Testis (tissue), 2 donors: ENCODE measurements at regions not wholly inside any gene's neighbourhood (a gene's known extent, or its start where the extent isn't known, plus 50 kb on each side); places are given as distances from the start of the nearest gene placed in this dataset.

Experiments
- DNase-seq: peaks from one replicate; pipeline ENCODE4 v3.0.0-alpha.2; 2019
- H3K27ac ChIP-seq, 2 donors: fragments of 200-600 bp; sonication (generic); one replicate each; pipeline ENCODE4 v1.5.1; 2019
- H3K27me3 ChIP-seq: fragments of 200-600 bp; sonication (generic); one replicate; pipeline ENCODE4 v1.5.1; 2019
- H3K36me3 ChIP-seq: fragments of 200-600 bp; sonication (generic); one replicate; pipeline ENCODE4 v1.5.1; 2017; ENCODE audit warnings: low read depth; ENCODE audit errors: missing control alignments
- H3K4me1 ChIP-seq: fragments of 200-600 bp; sonication (generic); one replicate; pipeline ENCODE4 v1.5.1; 2019
- H3K4me3 ChIP-seq, 2 donors: fragments of 200-600 bp; sonication (generic); one replicate each; pipeline ENCODE4 v1.5.1; 2017 to 2019
- H3K9me3 ChIP-seq: fragments of 200-600 bp; sonication (generic); one replicate; pipeline ENCODE4 v1.5.1; 2017
- CTCF ChIP-seq, 3 experiments: fragments of 450-650 bp in 2 of 3; fragments of 200-600 bp in 1 of 3; sonication (generic) in 1 of 3; IDR thresholded peaks; one replicate each; pipeline ENCODE4 v1.5.1; 2016 to 2019; ENCODE audit warnings: antibody characterized with exemption in 3 of 3, mild to moderate bottlenecking in 2 of 3, moderate library complexity in 1 of 3
- POLR2A ChIP-seq: fragments of 450-650 bp; IDR thresholded peaks from one replicate; pipeline ENCODE4 v1.6.1; 2017; ENCODE audit warnings: antibody characterized with exemption, mild to moderate bottlenecking, moderate library complexity
- WGBS, 2 donors: methylation state at CpG; one replicate each; pipeline ENCODE4 v1.1.5; 2018; 5-methylcytosine and 5-hydroxymethylcytosine counted together
- intact Hi-C: fragments of 100-400 bp; cut with DNase I; formaldehyde crosslinking; loops from one replicate; pipeline ENCODE4 v1.15.1; 2023; ENCODE audit warnings: low total_unique reads

DNA sequence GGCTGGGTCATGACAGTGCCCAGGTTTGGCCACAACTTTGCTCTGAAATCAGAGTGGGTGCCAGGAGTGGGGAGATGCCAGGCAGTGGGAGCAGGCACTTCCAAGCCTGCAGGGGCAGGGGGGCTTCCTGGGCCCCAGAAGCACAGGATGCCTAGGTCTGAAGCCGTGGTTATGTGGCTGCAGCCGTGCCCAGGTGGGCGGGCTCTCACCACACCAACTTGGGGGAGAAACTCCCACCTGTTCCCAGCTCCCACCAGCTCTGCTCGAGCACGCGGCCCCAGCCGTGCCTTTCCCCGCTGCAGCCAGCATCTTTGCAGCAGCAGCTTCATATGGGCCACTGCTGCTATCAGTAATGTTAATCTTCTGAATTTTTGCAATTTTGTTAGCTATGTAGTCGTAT lies 331.4 kb downstream of the USP25 start:
- H3K27ac ChIP-seq = no peak overlapping the region
- TF ChIP-seq POLR2A (no peak), CTCF (IDR thresholded peaks at IDR 0.05) (no peak)
- no peaks in the 10 kb centered on the region for H3K36me3 ChIP-seq
- no peak overlapping the region for H3K4me3 ChIP-seq
- intact Hi-C loops = no loop called here
- no peaks in the 10 kb centered on the region for H3K9me3 ChIP-seq
- WGBS, 2 donors = 69 to 90% methylated on average over 9 of the region's 9 CpGs
- no peak for DNase-seq
- no peaks in the 10 kb centered on the region for H3K27me3 ChIP-seq
- no peaks in the 10 kb centered on the region for H3K4me1 ChIP-seq

DNA sequence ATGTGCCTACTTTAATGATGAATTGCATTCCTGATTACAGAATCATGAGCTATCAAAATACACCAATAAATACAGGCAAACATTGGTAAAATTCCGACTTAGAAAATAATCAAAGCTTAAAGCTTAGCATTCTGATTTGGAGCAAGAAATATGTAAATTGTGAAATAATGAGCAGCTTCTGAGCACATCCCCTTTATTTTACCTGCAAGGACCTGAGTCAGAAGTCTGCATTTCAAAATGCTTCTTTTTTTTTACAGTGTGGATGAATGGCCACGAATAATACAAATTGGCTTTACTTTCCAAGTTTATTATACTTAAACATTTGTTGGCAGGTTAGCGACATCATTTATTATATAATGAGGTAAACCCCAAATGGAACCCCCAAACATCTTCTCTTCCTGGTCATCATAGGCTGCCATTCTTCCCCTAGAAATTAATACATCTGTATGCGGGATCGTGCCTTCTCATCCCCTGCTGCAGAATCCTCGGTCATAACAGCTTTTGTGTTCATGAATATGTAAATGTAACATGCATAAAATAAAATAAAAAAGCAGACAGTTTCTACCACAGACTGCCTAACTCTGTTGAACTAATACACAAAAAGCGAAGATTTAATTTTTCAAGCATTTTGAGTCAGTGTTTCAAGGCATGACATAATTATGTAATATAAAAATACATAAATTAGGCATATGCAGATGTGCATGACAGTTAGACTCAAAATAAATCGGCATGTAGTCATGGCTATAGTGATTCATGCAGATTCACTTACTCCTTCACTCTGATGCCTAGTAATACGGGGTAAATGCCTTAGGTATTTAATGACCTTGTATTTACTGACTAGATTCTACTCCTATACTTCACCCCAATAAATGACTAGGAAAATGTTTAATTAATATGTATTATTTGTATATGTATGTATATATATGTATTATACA lies 339.7 kb downstream of the USP25 start:
- DNase-seq = no peak
- H3K27me3 ChIP-seq = no peaks in the 10 kb centered on the region
- peaks cover 3% of the 10 kb centered on the region for H3K4me1 ChIP-seq
- WGBS, 2 donors = 59 to 74% methylated on average over 9 of the region's 9 CpGs
- no peak for TF ChIP-seq CTCF (IDR thresholded peaks at IDR 0.05)
- no peak for TF ChIP-seq POLR2A
- H3K4me3 ChIP-seq = no peak overlapping the region
- intact Hi-C loops = no loop called here
- H3K9me3 ChIP-seq = no peaks in the 10 kb centered on the region
- no peaks in the 10 kb centered on the region for H3K36me3 ChIP-seq
- no peak overlapping the region for H3K27ac ChIP-seq

DNA sequence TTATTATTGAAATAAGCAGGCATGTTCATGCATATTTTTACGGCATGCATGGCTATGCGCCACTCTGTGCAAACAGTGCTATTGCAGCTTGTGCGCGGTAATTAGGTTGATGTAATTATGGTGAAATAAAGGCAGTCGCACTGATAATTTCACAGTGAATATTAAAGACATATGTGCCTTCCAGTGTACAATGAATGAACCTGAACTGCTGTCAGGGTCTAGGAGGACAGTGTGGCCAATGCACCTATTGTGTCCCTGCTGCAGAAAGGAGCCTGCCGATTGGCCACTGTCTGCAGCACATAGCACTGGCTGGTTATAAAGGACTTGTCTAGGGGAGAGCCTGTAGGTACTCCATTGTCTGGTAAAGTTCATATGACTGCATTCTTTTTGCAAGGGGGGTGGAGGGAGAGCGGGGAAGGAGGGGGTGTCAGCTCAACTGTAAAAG lies 340.4 kb downstream of the USP25 start:
- WGBS, 2 donors = 32 to 50% methylated on average over 7 of the region's 7 CpGs
- Histone ChIP-seq H3K4me3 (peak overlapping the region; percentile 41 to 56), H3K27ac (no peak overlapping the region), H3K27me3 (no peaks in the 10 kb centered on the region), H3K9me3 (no peaks in the 10 kb centered on the region), H3K36me3 (no peaks in the 10 kb centered on the region), H3K4me1 (peaks cover 3% of the 10 kb centered on the region)
- DNase-seq = no peak
- TF ChIP-seq CTCF (IDR thresholded peaks at IDR 0.05) = no peak
- TF ChIP-seq POLR2A = no peak
- intact Hi-C loops = no loop called here

DNA sequence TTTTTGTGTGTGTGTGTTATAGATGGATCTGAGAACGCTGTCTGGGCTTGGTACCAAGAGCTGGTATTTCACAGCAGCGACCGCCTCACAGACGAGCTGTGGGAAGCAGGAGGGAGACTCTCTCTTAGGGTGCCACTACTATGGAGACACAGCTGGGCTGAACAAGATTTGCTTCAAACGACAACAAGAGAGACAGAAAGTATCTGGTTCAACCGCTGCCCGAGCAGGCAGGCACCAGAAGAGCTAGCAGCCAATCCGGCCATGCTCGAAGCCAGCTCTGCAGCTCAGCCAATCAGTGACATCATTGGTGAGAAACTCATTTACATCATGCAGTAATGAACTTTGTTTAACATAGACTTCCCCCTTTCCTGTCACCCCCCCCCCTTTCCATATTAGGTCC lies 341.3 kb downstream of the USP25 start:
- Histone ChIP-seq H3K4me3 (peak overlapping the region; percentile 41 to 56), H3K9me3 (no peaks in the 10 kb centered on the region), H3K36me3 (no peaks in the 10 kb centered on the region), H3K27ac (no peak overlapping the region), H3K4me1 (peaks cover 3% of the 10 kb centered on the region), H3K27me3 (no peaks in the 10 kb centered on the region)
- peak; percentile 19 for DNase-seq
- WGBS, 2 donors = 25 to 48% methylated on average over 9 of the region's 9 CpGs
- intact Hi-C loops = no loop called here
- TF ChIP-seq CTCF (IDR thresholded peaks at IDR 0.05) = no peak
- no peak for TF ChIP-seq POLR2A

DNA sequence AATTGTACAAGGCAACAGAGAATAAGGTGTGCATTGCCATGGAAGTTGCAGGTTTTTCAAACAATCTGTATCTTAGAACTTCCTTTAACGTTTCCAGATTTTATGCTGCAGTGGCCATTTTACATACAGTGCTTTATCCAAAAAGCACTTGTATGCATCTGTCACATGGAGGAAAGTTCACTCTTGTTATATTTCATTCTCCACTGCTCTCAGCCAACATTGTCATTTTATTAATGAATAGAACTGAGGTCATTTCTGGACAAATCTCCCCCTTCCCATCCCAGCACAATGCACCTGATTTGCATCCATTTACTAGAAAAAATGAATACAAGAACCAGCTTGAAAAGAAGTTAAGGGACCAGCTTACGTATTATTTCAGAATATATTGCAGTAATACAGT lies 342.0 kb downstream of the USP25 start:
- Histone ChIP-seq H3K4me1 (peaks cover 3% of the 10 kb centered on the region), H3K9me3 (no peaks in the 10 kb centered on the region), H3K27me3 (no peaks in the 10 kb centered on the region), H3K4me3 (peak overlapping the region in 1 of 2 donors; percentile 56), H3K36me3 (no peaks in the 10 kb centered on the region), H3K27ac (no peak overlapping the region)
- TF ChIP-seq CTCF (IDR thresholded peaks at IDR 0.05) (no peak), POLR2A (no peak)
- DNase-seq = no peak
- intact Hi-C loops = no loop called here
- 44 to 46% methylated on average over 2 of the region's 2 CpGs for WGBS, 2 donors
